ENCODE measurements at regions not wholly inside any gene's neighbourhood (a gene's known extent, or its start where the extent isn't known, plus 50 kb on each side); places are given as distances from the start of the nearest gene placed in this dataset.
"Not testable (repeated sequence)": the region's sequence is repeated elsewhere in the genome, so short reads cannot be mapped to it uniquely, and the experiment has no call there.

DNA sequence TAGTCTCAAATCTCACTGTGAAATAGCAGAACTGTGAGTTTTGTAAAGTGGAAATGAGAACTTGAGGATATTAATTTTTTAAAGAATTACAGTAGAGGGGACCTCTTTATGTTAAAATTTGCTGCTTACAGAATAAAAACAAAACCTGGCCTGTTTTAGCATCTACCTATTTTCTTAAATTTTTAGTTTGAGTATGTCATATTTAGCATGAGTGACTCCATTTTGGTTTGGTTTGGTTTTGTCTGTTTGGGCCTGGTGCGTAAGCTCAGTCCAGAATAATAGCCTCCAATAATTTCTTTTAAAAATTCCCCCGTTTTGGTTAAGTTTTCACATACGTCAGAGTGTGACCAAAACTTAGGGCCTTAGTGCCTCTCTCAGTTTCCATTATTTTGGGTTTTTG is 152.0 kb upstream of the ZNF92 start:
- BruUV-seq (replicated peaks) = no TSS peak
- Mint-ChIP-seq H3K27ac (ENCODE audit: low read depth, unreplicated experiment) (no peak overlapping the region), H3K4me3 (ENCODE audit: unreplicated experiment) (no peak overlapping the region), H3K9me3 (ENCODE audit: unreplicated experiment) (no peaks in the 10 kb centered on the region), H3K4me1 (ENCODE audit: insufficient read depth, unreplicated experiment) (no peaks in the 10 kb centered on the region), H3K36me3 (ENCODE audit: insufficient read depth, unreplicated experiment) (no peaks in the 10 kb centered on the region), H3K27me3 (ENCODE audit: insufficient read depth, unreplicated experiment) (no peaks in the 10 kb centered on the region)
- intact Hi-C loops (cut with micrococcal nuclease) = no loop called here
- ChIA-PET POLR2A (interaction anchor here (0.6 kb wide), 1 partner anchor 595 kb away, joined by 4 read pairs; no protein-coding TSS in a partner anchor), CTCF (interaction anchor here (0.6 to 2.9 kb wide), 3 partner anchors 79 to 1387 kb away, joined by 3 to 40 read pairs (median 6); no protein-coding TSS in a partner anchor)
- TF ChIP-seq, protein P1, sequence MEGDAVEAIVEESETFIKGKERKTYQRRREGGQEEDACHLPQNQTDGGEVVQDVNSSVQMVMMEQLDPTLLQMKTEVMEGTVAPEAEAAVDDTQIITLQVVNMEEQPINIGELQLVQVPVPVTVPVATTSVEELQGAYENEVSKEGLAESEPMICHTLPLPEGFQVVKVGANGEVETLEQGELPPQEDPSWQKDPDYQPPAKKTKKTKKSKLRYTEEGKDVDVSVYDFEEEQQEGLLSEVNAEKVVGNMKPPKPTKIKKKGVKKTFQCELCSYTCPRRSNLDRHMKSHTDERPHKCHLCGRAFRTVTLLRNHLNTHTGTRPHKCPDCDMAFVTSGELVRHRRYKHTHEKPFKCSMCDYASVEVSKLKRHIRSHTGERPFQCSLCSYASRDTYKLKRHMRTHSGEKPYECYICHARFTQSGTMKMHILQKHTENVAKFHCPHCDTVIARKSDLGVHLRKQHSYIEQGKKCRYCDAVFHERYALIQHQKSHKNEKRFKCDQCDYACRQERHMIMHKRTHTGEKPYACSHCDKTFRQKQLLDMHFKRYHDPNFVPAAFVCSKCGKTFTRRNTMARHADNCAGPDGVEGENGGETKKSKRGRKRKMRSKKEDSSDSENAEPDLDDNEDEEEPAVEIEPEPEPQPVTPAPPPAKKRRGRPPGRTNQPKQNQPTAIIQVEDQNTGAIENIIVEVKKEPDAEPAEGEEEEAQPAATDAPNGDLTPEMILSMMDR (IDR thresholded peaks at IDR 0.05; ENCODE audit: unreplicated experiment) = no peak
- DNase-seq (ENCODE audit: unreplicated experiment) = no peak

DNA sequence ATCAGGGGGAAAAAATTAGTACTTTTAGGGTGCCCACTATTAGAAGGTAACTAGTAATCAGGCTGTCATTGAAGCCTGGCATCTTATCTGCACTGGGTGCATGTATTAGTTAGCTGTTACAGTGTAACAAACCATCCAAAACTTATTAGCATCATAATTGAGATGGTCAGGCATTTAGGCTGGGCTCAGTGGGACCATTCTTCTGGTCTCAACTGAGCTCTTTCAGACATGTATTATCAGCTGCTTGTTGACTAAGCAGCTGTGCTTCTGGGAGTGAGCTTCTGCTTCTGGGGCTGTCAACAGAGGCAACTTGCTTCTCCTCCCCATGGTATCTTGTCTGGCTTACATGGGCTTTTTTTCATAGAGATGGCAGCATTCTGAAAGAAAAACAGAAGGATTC is 154.0 kb upstream of the ZNF92 start:
- intact Hi-C loops (cut with micrococcal nuclease) = no loop called here
- Mint-ChIP-seq H3K4me1 (ENCODE audit: insufficient read depth, unreplicated experiment) (no peaks in the 10 kb centered on the region), H3K27ac (ENCODE audit: low read depth, unreplicated experiment) (no peak overlapping the region), H3K27me3 (ENCODE audit: insufficient read depth, unreplicated experiment) (no peaks in the 10 kb centered on the region), H3K4me3 (ENCODE audit: unreplicated experiment) (no peak overlapping the region), H3K36me3 (ENCODE audit: insufficient read depth, unreplicated experiment) (no peaks in the 10 kb centered on the region), H3K9me3 (ENCODE audit: unreplicated experiment) (no peaks in the 10 kb centered on the region)
- ChIA-PET CTCF (interaction anchor here (1.0 to 2.9 kb wide), 2 partner anchors 14 to 88 kb away, joined by 3 to 40 read pairs; no protein-coding TSS in a partner anchor), POLR2A (interaction anchor here (0.7 kb wide), 1 partner anchor 291 kb away, joined by 3 read pairs; no protein-coding TSS in a partner anchor)
- TF ChIP-seq, protein P1 (IDR thresholded peaks at IDR 0.05; ENCODE audit: unreplicated experiment) = no peak
- BruUV-seq (replicated peaks) = no TSS peak
- no peak for DNase-seq (ENCODE audit: unreplicated experiment)

DNA sequence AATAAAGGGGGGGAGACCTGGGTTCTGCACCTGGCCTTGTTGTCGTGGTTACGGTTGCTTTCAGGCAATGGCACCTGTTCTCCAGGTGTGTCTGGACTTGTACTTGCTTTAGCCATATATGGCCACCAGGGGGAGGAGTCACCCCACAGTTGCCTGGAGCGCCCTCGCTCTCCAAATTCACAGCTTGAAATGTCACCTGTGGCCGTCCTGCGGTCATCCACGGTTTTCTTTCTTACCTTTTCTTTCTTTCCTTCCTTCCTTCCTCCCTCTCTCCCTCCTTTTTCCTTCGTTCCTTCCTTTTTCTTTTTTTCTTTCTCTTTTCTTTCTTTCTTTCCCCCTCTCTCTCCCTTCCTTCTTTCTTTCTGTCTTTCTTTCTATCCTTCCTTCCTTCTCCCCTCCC is 157.2 kb upstream of the ZNF92 start:
- no peaks in the 10 kb centered on the region for H3K9me3 Mint-ChIP-seq (ENCODE audit: unreplicated experiment)
- no TSS peak for BruUV-seq (replicated peaks)
- H3K36me3 Mint-ChIP-seq (ENCODE audit: insufficient read depth, unreplicated experiment) = no peaks in the 10 kb centered on the region
- peak overlapping the region; percentile 60 for H3K4me3 Mint-ChIP-seq (ENCODE audit: unreplicated experiment)
- peak; percentile 75 for DNase-seq (ENCODE audit: unreplicated experiment)
- TF ChIP-seq, protein P1 (IDR thresholded peaks at IDR 0.05; ENCODE audit: unreplicated experiment) = peak; percentile 83
- H3K27ac Mint-ChIP-seq (ENCODE audit: low read depth, unreplicated experiment) = no peak overlapping the region
- ChIA-PET POLR2A (interaction anchor here (0.7 kb wide), 1 partner anchor 91 kb away, joined by 3 read pairs; no protein-coding TSS in a partner anchor), CTCF (interaction anchor here (0.6 to 3.4 kb wide), 6 partner anchors 8 to 534 kb away, joined by 3 to 41 read pairs (median 4); no protein-coding TSS in a partner anchor)
- no peaks in the 10 kb centered on the region for H3K4me1 Mint-ChIP-seq (ENCODE audit: insufficient read depth, unreplicated experiment)
- intact Hi-C loops (cut with micrococcal nuclease) = loop anchor here (1.0 kb wide), 1 partner anchor 91 kb away; no protein-coding TSS in a partner anchor
- H3K27me3 Mint-ChIP-seq (ENCODE audit: insufficient read depth, unreplicated experiment) = no peaks in the 10 kb centered on the region

DNA sequence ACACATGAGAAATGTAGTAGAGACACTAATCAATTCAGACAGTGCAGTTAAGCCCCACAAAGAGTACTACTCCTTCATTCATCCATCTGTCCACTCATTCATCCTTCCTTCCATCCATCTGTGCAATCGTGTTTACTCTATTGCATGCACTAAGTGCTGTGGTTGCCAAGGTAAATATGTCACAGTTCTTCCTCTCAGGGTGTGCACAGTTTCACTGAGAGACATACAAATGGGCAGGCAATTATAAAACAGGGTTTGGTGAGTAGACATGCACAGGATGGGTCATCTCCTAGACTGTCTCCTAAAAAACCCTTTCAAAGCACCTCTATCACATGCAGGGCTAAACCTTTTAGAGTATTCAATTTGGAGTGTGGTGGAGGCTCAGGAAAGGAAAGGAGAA is 160.4 kb upstream of the ZNF92 start:
- H3K27me3 Mint-ChIP-seq (ENCODE audit: insufficient read depth, unreplicated experiment); CTCF ChIA-PET; H3K27ac Mint-ChIP-seq (ENCODE audit: low read depth, unreplicated experiment); H3K4me1 Mint-ChIP-seq (ENCODE audit: insufficient read depth, unreplicated experiment); H3K36me3 Mint-ChIP-seq (ENCODE audit: insufficient read depth, unreplicated experiment); BruUV-seq (replicated peaks); H3K9me3 Mint-ChIP-seq (ENCODE audit: unreplicated experiment); intact Hi-C loops (cut with micrococcal nuclease); POLR2A ChIA-PET; DNase-seq (ENCODE audit: unreplicated experiment); H3K4me3 Mint-ChIP-seq (ENCODE audit: unreplicated experiment): not testable (repeated sequence)

DNA sequence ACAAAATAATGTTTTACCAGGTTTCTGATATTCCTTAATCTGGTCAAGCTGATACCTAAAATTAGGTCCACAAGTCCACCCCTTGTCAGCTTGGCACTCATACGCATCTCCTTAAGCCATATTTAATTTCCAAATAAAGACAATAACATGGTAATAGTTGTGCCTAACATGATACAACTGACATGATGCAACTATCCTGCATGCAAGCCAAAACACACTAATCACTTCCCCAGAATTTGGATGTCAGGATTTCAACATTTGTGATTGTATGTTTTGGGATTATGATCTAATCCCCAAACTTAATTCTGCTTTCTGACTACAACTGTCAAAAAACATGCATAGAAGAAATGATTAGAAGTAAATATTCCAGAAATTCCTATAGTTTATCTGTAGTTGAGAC is 174.4 kb upstream of the ZNF92 start:
- intact Hi-C loops (cut with micrococcal nuclease); BruUV-seq (replicated peaks): not testable (repeated sequence)

DNA sequence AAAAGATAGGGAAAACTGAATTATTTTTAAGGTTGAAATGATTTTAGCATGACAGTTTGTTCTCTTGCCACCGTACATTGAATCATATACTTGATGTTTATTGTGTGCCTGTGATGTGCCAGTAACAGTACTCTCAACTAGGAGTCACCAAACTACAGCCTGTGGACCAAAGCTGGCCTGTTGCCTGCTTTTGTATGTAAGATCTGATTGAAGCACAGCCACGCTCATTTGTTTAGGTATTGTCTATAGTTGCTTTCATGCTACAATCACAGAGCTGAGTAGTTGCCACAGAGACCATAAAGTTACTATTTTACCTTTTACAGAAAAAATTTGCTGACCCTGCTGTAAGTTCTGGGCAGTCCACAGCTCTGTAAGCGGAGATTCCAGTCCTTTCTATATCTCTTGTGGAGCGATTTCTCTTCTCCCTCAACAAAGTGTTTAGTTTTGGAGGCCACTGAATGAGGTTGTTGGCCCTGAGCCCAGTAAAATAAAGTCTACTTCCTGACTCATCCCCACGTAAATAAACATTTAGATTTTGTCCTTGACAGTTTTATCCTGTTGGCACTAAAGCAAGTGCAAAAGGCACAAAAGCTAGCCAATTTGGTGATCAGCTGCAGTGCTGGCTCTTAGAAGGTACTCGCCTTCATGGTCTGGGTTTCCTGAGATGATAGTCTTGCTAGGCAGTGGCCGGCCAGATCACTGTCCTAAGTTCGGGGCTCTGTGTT is 180.2 kb upstream of the ZNF92 start:
- H3K4me1 Mint-ChIP-seq (ENCODE audit: insufficient read depth, unreplicated experiment) = not testable (repeated sequence)

More for the DNA sequence above, 174.4 kb upstream of the ZNF92 start:
- H3K4me3 Mint-ChIP-seq (ENCODE audit: unreplicated experiment); H3K36me3 Mint-ChIP-seq (ENCODE audit: insufficient read depth, unreplicated experiment); DNase-seq (ENCODE audit: unreplicated experiment); H3K27ac Mint-ChIP-seq (ENCODE audit: low read depth, unreplicated experiment); H3K9me3 Mint-ChIP-seq (ENCODE audit: unreplicated experiment); POLR2A ChIA-PET; H3K27me3 Mint-ChIP-seq (ENCODE audit: insufficient read depth, unreplicated experiment); H3K4me1 Mint-ChIP-seq (ENCODE audit: insufficient read depth, unreplicated experiment); CTCF ChIA-PET: not testable (repeated sequence)

DNA sequence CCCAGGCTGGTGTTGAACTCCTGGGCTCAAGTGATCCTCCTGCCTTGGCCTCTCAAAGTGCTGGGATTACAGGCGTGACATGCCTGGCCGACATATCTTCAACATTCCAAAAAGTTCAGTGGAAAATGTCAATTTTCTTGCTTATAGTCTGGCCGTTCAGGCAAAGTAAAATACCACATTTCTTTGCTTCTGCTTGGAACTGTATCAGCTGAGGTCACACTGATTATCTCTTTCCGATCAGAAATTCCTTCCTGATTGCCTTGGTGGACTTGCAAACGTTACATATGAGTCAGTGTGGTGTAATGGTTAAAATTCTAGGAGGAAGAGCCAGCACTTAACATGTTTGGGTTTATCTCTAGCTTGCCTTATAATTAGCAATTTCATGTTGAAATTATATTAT is 170.6 kb upstream of the ERV3-1 start:
- H3K9me3 Mint-ChIP-seq (ENCODE audit: unreplicated experiment); DNase-seq (ENCODE audit: unreplicated experiment); BruUV-seq (replicated peaks): not testable (repeated sequence)

More for the DNA sequence above, 180.2 kb upstream of the ZNF92 start:
- H3K36me3 Mint-ChIP-seq (ENCODE audit: insufficient read depth, unreplicated experiment); H3K9me3 Mint-ChIP-seq (ENCODE audit: unreplicated experiment); H3K27me3 Mint-ChIP-seq (ENCODE audit: insufficient read depth, unreplicated experiment); BruUV-seq (replicated peaks); intact Hi-C loops (cut with micrococcal nuclease); POLR2A ChIA-PET; H3K27ac Mint-ChIP-seq (ENCODE audit: low read depth, unreplicated experiment); CTCF ChIA-PET: not testable (repeated sequence)
- DNase-seq (ENCODE audit: unreplicated experiment) = peak; percentile 36
- peak overlapping the region; percentile 10 for H3K4me3 Mint-ChIP-seq (ENCODE audit: unreplicated experiment)

More for the DNA sequence above, 170.6 kb upstream of the ERV3-1 start:
- H3K27ac Mint-ChIP-seq (ENCODE audit: low read depth, unreplicated experiment); intact Hi-C loops (cut with micrococcal nuclease); H3K4me1 Mint-ChIP-seq (ENCODE audit: insufficient read depth, unreplicated experiment); H3K36me3 Mint-ChIP-seq (ENCODE audit: insufficient read depth, unreplicated experiment); H3K4me3 Mint-ChIP-seq (ENCODE audit: unreplicated experiment); H3K27me3 Mint-ChIP-seq (ENCODE audit: insufficient read depth, unreplicated experiment); CTCF ChIA-PET; POLR2A ChIA-PET: not testable (repeated sequence)
